NB4 (cell line): ENCODE measurements at regions not wholly inside any gene's neighbourhood (a gene's known extent, or its start where the extent isn't known, plus 50 kb on each side); places are given as distances from the start of the nearest gene placed in this dataset.

Experiments used
- DNase-seq: peaks from one replicate; pipeline ENCODE4 v3.0.0; 2010; ENCODE audit warnings: low read depth
- H3K4me3 ChIP-seq: one replicate; pipeline ENCODE4 v1.5.1; 2011; ENCODE audit warnings: mild to moderate bottlenecking, low read depth, low read length, moderate library complexity
- CTCF ChIP-seq: IDR thresholded peaks from one replicate; pipeline ENCODE4 v1.5.1; 2012; ENCODE audit warnings: low read depth, low read length
- MAX ChIP-seq: IDR thresholded peaks from 2 replicates; pipeline ENCODE4 v1.6.1; 2011; ENCODE audit warnings: low read depth, low read length
- MYC ChIP-seq: IDR thresholded peaks from 2 replicates; pipeline ENCODE4 v1.6.1; 2011; ENCODE audit warnings: low read depth, low read length
- POLR2A ChIP-seq: IDR thresholded peaks from 2 replicates; pipeline ENCODE4 v1.6.1; 2011; ENCODE audit warnings: mild to moderate bottlenecking; ENCODE audit not compliant: insufficient read length; ENCODE audit errors: extremely low read depth

GRCh38 chr1:4273243-4273642, 373.2 kb upstream of the C1orf174 start:
- no peak for DNase-seq
- no peak for TF ChIP-seq POLR2A
- TF ChIP-seq CTCF, result no peak
- no peak for TF ChIP-seq MYC
- no peak for TF ChIP-seq MAX
- H3K4me3 ChIP-seq, result no peak overlapping the region

- DNase-seq, result no peak
- TF ChIP-seq POLR2A (no peak), MYC (no peak), CTCF (no peak), MAX (no peak)
- no peak overlapping the region for H3K4me3 ChIP-seq
These were observed 373.7 kb upstream of the C1orf174 start for GRCh38 chr1:4273747-4274146.

- TF ChIP-seq CTCF, result no peak
- no peak for TF ChIP-seq POLR2A
- no peak for TF ChIP-seq MAX
- no peak for DNase-seq
- H3K4me3 ChIP-seq, result no peak overlapping the region
These were observed 375.0 kb upstream of the C1orf174 start for GRCh38 chr1:4275083-4275482.

- DNase-seq, result no peak
- no peak overlapping the region for H3K4me3 ChIP-seq
- TF ChIP-seq MAX (no peak), POLR2A (no peak), CTCF (no peak), MYC (no peak)
These were observed 376.2 kb upstream of the C1orf174 start for GRCh38 chr1:4276238-4276637.

- no peak overlapping the region for H3K4me3 ChIP-seq
- TF ChIP-seq POLR2A (no peak), MYC (no peak), CTCF (no peak), MAX (no peak)
- no peak for DNase-seq
These were observed 376.8 kb upstream of the AJAP1 start for GRCh38 chr1:4277598-4277997.

GRCh38 chr1:4284976-4285375, 369.4 kb upstream of the AJAP1 start:
- no peak for DNase-seq
- H3K4me3 ChIP-seq, result no peak overlapping the region
- no peak for TF ChIP-seq MYC
- no peak for TF ChIP-seq CTCF
- no peak for TF ChIP-seq MAX
- no peak for TF ChIP-seq POLR2A
